HUES64 (cell line): ENCODE measurements at regions not wholly inside any gene's neighbourhood (a gene's known extent, or its start where the extent isn't known, plus 50 kb on each side); places are given as distances from the start of the nearest gene placed in this dataset.
A peak's percentile ranks its signal among the peaks of the same experiment; 100 is the strongest.
"Not testable (repeated sequence)": the region's sequence is repeated elsewhere in the genome, so short reads cannot be mapped to it uniquely, and the experiment has no call there.

ENCODE experiments used
- H3K27ac ChIP-seq: 2 replicates; pipeline ENCODE4 v1.7.0; 2013; ENCODE audit warnings: low read depth, low read length, inconsistent platforms
- H3K27me3 ChIP-seq: 2 replicates; pipeline ENCODE4 v1.6.1; 2013; ENCODE audit warnings: mild to moderate bottlenecking, low read length; ENCODE audit not compliant: insufficient read depth
- H3K36me3 ChIP-seq: 2 replicates; pipeline ENCODE4 v1.6.1; 2013; ENCODE audit warnings: mild to moderate bottlenecking, low read length; ENCODE audit not compliant: insufficient read depth
- H3K4me1 ChIP-seq: 2 replicates; pipeline ENCODE4 v1.6.1; 2013; ENCODE audit warnings: mild to moderate bottlenecking, low read length, moderate library complexity; ENCODE audit not compliant: insufficient read depth
- H3K4me3 ChIP-seq: 2 replicates; pipeline ENCODE4 v1.5.1; 2013; ENCODE audit warnings: mild to moderate bottlenecking, low read length, moderate library complexity
- H3K9ac ChIP-seq: 2 replicates; pipeline ENCODE4 v1.6.1; 2013; ENCODE audit warnings: mild to moderate bottlenecking, low read depth, low read length
- H3K9me3 ChIP-seq: 2 replicates; pipeline ENCODE4 v1.6.1; 2013; ENCODE audit warnings: low read depth, low read length; ENCODE audit not compliant: insufficient read depth
- WGBS: fragments of 150-250, 120-280 bp; methylation state at CpG from one replicate; pipeline ENCODE4 v1.1.7; 2013; ENCODE audit warnings: missing lambda C conversion rate; 5-methylcytosine and 5-hydroxymethylcytosine counted together

GRCh38 chr1:146486300-146487014, 257.6 kb upstream of the NOTCH2NLA start:
- H3K9me3 ChIP-seq, H3K36me3 ChIP-seq, H3K27ac ChIP-seq, H3K4me1 ChIP-seq, H3K27me3 ChIP-seq, H3K9ac ChIP-seq: not testable (repeated sequence)
- H3K4me3 ChIP-seq, result peak overlapping the region; percentile 31; the same call in 1 of the 2 replicates
- WGBS, result 95% methylated on average over 19 of the region's 35 CpGs

- not testable (repeated sequence) for H3K4me3 ChIP-seq, H3K27ac ChIP-seq, H3K9me3 ChIP-seq, H3K9ac ChIP-seq, H3K27me3 ChIP-seq, H3K4me1 ChIP-seq, H3K36me3 ChIP-seq
- WGBS, result no CpG with 5 or more reads among the region's 2 CpGs
Observed at GRCh38 chr1:146484195-146484594, 255.4 kb upstream of the NOTCH2NLA start.

GRCh38 chr1:146479188-146479587, 250.4 kb upstream of the NOTCH2NLA start:
- H3K4me1 ChIP-seq, H3K36me3 ChIP-seq, H3K4me3 ChIP-seq, H3K9ac ChIP-seq, H3K9me3 ChIP-seq, H3K27me3 ChIP-seq, H3K27ac ChIP-seq: not testable (repeated sequence)
- 92% methylated on average over 1 of the region's 2 CpGs for WGBS

- 74% methylated on average over 12 of the region's 12 CpGs for WGBS
- not testable (repeated sequence) for H3K27ac ChIP-seq
Observed at GRCh38 chr1:146478125-146478720, 249.4 kb upstream of the NOTCH2NLA start.

DNA sequence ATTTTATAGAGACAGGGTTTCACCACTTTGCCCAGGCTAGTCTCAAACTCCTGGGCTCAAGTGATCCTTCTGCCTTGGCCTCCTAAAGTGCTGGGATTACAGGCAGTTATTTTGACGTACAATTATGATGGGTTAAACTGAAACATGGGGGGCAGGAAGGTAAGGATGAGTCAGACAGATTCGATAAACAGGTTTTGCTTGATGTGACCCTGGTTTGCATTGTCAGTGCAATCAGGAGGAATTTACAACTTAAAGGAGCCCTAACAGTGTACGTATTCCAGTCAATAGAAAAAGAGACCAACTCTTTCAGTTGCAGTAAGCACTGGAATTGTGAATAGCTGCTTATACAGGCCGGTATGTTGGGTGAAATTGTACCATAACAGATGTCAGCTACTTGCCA, 246.3 kb upstream of the NOTCH2NLA start:
- H3K9ac ChIP-seq, H3K9me3 ChIP-seq, H3K27ac ChIP-seq, H3K4me3 ChIP-seq, H3K4me1 ChIP-seq, H3K27me3 ChIP-seq, H3K36me3 ChIP-seq: not testable (repeated sequence)
- WGBS, result 86% methylated on average over 4 of the region's 4 CpGs

More at GRCh38 chr1:146478125-146478720, 249.4 kb upstream of the NOTCH2NLA start:
- H3K4me3 ChIP-seq, H3K4me1 ChIP-seq, H3K36me3 ChIP-seq, H3K9me3 ChIP-seq, H3K27me3 ChIP-seq, H3K9ac ChIP-seq: not testable (repeated sequence)

GRCh38 chr1:146474216-146474615, 245.4 kb upstream of the NOTCH2NLA start:
- H3K4me3 ChIP-seq, H3K9me3 ChIP-seq, H3K27me3 ChIP-seq, H3K27ac ChIP-seq, H3K4me1 ChIP-seq, H3K9ac ChIP-seq, H3K36me3 ChIP-seq: not testable (repeated sequence)
- WGBS, result 100% methylated on average over 3 of the region's 6 CpGs

DNA sequence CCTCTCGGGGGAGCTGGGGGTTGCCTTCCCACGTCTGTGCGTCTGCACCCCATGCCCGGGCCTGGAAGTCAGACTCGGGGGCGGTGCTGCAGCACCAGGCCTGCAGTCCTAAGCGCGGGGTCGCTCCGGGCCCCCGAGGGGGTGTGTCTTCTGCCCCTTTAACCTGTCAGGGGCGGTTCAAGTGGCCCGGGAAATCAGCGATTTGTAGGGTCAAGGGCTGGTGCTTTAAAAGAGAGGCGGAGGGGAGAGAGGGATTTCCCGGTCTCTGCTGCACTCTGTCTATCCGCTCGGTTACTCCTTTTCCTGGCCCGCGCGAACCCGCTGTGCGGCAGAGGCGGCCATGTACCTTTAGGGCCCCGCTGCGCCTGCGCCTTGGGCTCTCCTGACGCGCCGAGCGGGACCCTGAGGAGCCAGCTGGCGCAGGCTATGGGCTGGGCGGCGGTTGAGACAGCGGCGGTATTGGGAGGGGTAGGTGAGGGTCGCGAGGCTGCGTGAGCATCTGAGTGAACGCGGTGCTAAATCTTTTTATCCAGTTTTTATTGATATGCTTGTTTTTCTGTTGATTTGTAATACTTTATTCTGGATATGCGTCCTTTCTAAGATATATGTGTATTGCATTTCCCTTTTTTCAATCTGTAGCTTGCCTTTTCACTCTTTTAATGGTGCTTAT, 243.5 kb upstream of the NOTCH2NLA start:
- Histone ChIP-seq H3K9ac (peak overlapping the region; percentile 60; the same call in 1 of the 2 replicates), H3K4me3 (peak overlapping the region; percentile 39)
- H3K9me3 ChIP-seq, H3K27ac ChIP-seq, H3K4me1 ChIP-seq, H3K36me3 ChIP-seq, H3K27me3 ChIP-seq: not testable (repeated sequence)
- 3% methylated on average over 42 of the region's 42 CpGs for WGBS

DNA sequence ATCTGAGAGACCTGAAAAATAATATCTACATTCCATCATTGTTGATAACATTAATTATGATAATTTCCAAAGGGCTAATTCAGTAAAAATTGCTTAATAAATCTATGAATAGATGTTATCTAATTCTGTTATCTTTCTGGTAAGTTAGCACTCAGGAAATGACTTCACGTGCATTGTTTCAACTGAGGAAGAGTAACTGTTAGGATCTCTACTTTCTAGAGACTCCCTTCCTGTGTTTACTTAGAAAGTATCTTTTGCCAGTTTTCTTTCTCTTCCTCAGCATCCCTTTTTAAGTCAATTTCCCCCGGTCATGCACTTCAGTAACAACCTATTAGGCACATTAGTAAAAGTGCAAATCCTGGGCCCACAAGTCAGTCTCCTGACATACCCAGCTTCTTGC, 231.1 kb upstream of the NOTCH2NLA start:
- no CpG with 5 or more reads among the region's 2 CpGs for WGBS

DNA sequence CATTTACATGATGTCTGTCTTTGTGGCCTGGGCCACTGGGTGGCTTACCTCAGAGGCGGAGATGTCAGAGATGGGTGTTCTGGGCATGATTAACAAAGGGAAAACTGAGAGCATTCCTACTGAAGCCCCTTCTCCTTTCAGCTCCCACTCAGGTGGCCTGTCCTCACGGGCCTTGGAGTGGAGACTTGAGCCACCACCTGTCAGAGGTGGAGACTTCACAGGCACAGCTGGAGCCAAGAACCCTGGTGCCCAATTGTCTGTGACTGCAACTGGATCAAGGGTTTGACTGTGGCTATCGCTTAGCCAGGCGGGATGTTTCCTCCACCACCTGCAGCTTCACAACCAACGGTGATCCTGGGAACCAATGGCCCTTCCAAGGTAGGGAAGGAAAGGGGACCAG, 230.5 kb upstream of the NOTCH2NLA start:
- H3K36me3 ChIP-seq, H3K27me3 ChIP-seq, H3K27ac ChIP-seq, H3K9ac ChIP-seq, H3K9me3 ChIP-seq, H3K4me1 ChIP-seq, H3K4me3 ChIP-seq: not testable (repeated sequence)
- WGBS, result 98% methylated on average over 4 of the region's 5 CpGs

More for the DNA sequence above, 231.1 kb upstream of the NOTCH2NLA start:
- H3K9ac ChIP-seq, H3K27me3 ChIP-seq, H3K4me1 ChIP-seq, H3K9me3 ChIP-seq, H3K36me3 ChIP-seq, H3K4me3 ChIP-seq, H3K27ac ChIP-seq: not testable (repeated sequence)

DNA sequence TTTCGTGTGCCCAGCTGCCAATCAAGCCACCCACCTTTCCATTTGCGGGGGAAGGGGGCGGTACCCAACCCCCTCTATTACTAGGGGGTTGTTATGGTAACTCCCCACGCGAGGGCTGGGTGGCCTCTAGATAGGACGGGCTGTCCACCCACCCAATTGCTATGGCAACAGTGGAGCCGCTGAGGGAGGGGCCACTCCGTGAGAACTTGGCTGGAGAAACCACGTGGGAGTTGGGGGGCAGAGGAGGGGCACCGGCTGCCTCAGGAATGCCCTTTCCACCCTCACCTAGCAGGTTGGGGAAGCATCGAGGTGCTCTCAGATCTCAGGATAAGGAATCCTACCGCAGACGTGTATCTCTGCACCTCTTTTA, 220.0 kb upstream of the NOTCH2NLA start:
- not testable (repeated sequence) for H3K4me3 ChIP-seq, H3K36me3 ChIP-seq

GRCh38 chr1:146448212-146448876, 219.5 kb upstream of the NOTCH2NLA start:
- not testable (repeated sequence) for H3K27me3 ChIP-seq, H3K4me3 ChIP-seq
- WGBS, result 0% methylated on average over 2 of the region's 4 CpGs

More for the DNA sequence above, 220.0 kb upstream of the NOTCH2NLA start:
- not testable (repeated sequence) for H3K4me1 ChIP-seq, H3K27ac ChIP-seq, H3K27me3 ChIP-seq, H3K9ac ChIP-seq, H3K9me3 ChIP-seq
- no CpG with 5 or more reads among the region's 13 CpGs for WGBS

More at GRCh38 chr1:146448212-146448876, 219.5 kb upstream of the NOTCH2NLA start:
- H3K36me3 ChIP-seq, H3K9ac ChIP-seq, H3K4me1 ChIP-seq, H3K27ac ChIP-seq, H3K9me3 ChIP-seq: not testable (repeated sequence)
